H1 (cell line): ENCODE measurements at regions not wholly inside any gene's neighbourhood (a gene's known extent, or its start where the extent isn't known, plus 50 kb on each side); places are given as distances from the start of the nearest gene placed in this dataset.

Experiments
- CTCF ChIA-PET: fragments of 300-600 bp; sonication (Branson Sonifier 250); formaldehyde crosslinking; loops from one replicate; lab custom pipeline; 2021; ENCODE audit not compliant: partially characterized antibody; lab: Charles Lee
- POLR2A ChIA-PET: fragments of 300-600 bp; sonication (Branson Sonifier 250); formaldehyde crosslinking; loops from one replicate; lab custom pipeline; 2021; ENCODE audit warnings: inconsistent platforms; ENCODE audit not compliant: partially characterized antibody; lab: Charles Lee
- DNase-seq, 2 experiments: peaks; one replicate each; pipeline versions ENCODE4 v3.0.0 to v3.0.0-alpha.2; 2010 to 2022; ENCODE audit warnings: low spot score in 2 of 2, low read depth in 1 of 2, mixed read lengths in 1 of 2
- FAIRE-seq: peaks from 2 replicates; lab custom pipeline; 2011; peaks lifted over from hg19 to GRCh38; lab: Jason Lieb, UNC
- H2AFZ ChIP-seq: 2 replicates; pipeline ENCODE4 v1.8.1; 2012; ENCODE audit warnings: low read length, inconsistent platforms
- H2AK5ac ChIP-seq: 2 replicates; pipeline ENCODE4 v1.6.1; 2013; ENCODE audit warnings: low read depth, low read length
- H2BK120ac ChIP-seq: replicated peaks from 2 replicates; pipeline ENCODE3; 2013; ENCODE audit warnings: low read depth, low read length, inconsistent platforms
- H2BK12ac ChIP-seq: 2 replicates; pipeline ENCODE4 v1.6.1; 2013; ENCODE audit warnings: low read depth, low read length
- H2BK15ac ChIP-seq: 2 replicates; pipeline ENCODE4 v1.6.1; 2013; ENCODE audit warnings: low read length
- H2BK20ac ChIP-seq: 2 replicates; pipeline ENCODE4 v1.6.1; 2013; ENCODE audit warnings: low read length
- H2BK5ac ChIP-seq: 2 replicates; pipeline ENCODE4 v1.6.1; 2013; ENCODE audit warnings: low read depth, low read length
- H3K14ac ChIP-seq: 2 replicates; pipeline ENCODE4 v1.6.1; 2013; ENCODE audit warnings: inconsistent platforms; ENCODE audit not compliant: insufficient read length
- H3K18ac ChIP-seq: 2 replicates; pipeline ENCODE4 v1.6.1; 2013; ENCODE audit warnings: low read length; ENCODE audit errors: extremely low read depth
- H3K23ac ChIP-seq: 2 replicates; pipeline ENCODE4 v1.6.1; 2013; ENCODE audit warnings: inconsistent platforms; ENCODE audit not compliant: insufficient read length
- H3K23me2 ChIP-seq: 2 replicates; pipeline ENCODE4 v1.6.1; 2013; ENCODE audit warnings: low read depth, low read length
- H3K27ac ChIP-seq: 2 replicates; pipeline ENCODE4 v1.6.1; 2011; ENCODE audit warnings: low read depth, low read length, inconsistent platforms
- H3K27me3 ChIP-seq, 4 experiments: replicated peaks in 1 of 4; 1 replicate in 1 of 4; 2 replicates in 3 of 4; pipeline versions ENCODE4 v1.6.1 to v1.8.1; 2011 to 2013; ENCODE audit warnings: low read length in 3 of 4, mild to moderate bottlenecking in 3 of 4, inconsistent platforms in 2 of 4, mixed read lengths in 2 of 4, moderate library complexity in 1 of 4; ENCODE audit not compliant: control insufficient read depth in 3 of 4, insufficient read depth in 3 of 4; ENCODE audit errors: extremely low read depth in 1 of 4
- H3K36me3 ChIP-seq, 4 experiments: 2 replicates each; pipeline versions ENCODE4 v1.6.1 to v1.8.1; 2011 to 2013; ENCODE audit warnings: mild to moderate bottlenecking in 4 of 4, low read length in 3 of 4, moderate library complexity in 2 of 4, control low read depth in 1 of 4, inconsistent platforms in 1 of 4; ENCODE audit not compliant: insufficient read depth in 4 of 4, control insufficient read depth in 2 of 4
- H3K4ac ChIP-seq: replicated peaks from 2 replicates; pipeline ENCODE3; 2013; ENCODE audit warnings: low read length, low read depth, mixed read lengths, inconsistent platforms; ENCODE audit not compliant: insufficient read length
- H3K4me1 ChIP-seq, 4 experiments: replicated peaks in 1 of 4; 1 replicate in 1 of 4; 2 replicates in 3 of 4; pipeline versions ENCODE4 v1.6.1 to v1.8.1; 2011 to 2013; ENCODE audit warnings: low read length in 3 of 4, inconsistent platforms in 2 of 4, mixed read lengths in 1 of 4; ENCODE audit not compliant: insufficient read depth in 4 of 4, control insufficient read depth in 3 of 4
- H3K4me2 ChIP-seq, 2 experiments: 2 replicates each; pipeline versions ENCODE4 v1.6.1 to v1.8.1; 2011 to 2013; ENCODE audit warnings: low read depth in 2 of 2, low read length in 2 of 2, control low read depth in 1 of 2, inconsistent platforms in 1 of 2, mild to moderate bottlenecking in 1 of 2; ENCODE audit not compliant: insufficient read depth in 1 of 2
- H3K4me3 ChIP-seq, 4 experiments: fragments of 200-600, 300-600 bp in 1 of 4; sonication (generic), shearing (Covaris generic), sonication (Bioruptor Twin) in 1 of 4; 2 replicates each; pipeline versions ENCODE4 v1.5.1 to v1.8.1; 2011 to 2016; ENCODE audit warnings: low read length in 4 of 4, low read depth in 3 of 4, control low read depth in 2 of 4, inconsistent platforms in 2 of 4, mild to moderate bottlenecking in 2 of 4, mixed read lengths in 1 of 4, moderate library complexity in 1 of 4; ENCODE audit not compliant: insufficient read depth in 2 of 4; ENCODE audit errors: extremely low read depth in 1 of 4
- H3K56ac ChIP-seq: replicated peaks from 2 replicates; pipeline ENCODE3; 2013; ENCODE audit warnings: low read depth, mild to moderate bottlenecking, mixed read lengths, low read length, inconsistent platforms; ENCODE audit not compliant: insufficient read length
- H3K79me1 ChIP-seq: 2 replicates; pipeline ENCODE4 v1.6.1; 2013; ENCODE audit warnings: low read depth, low read length, control low read depth
- H3K79me2 ChIP-seq, 2 experiments: 2 replicates each; pipeline versions ENCODE4 v1.6.1 to v1.8.1; 2012 to 2013; ENCODE audit warnings: low read length in 2 of 2, mild to moderate bottlenecking in 2 of 2, inconsistent platforms in 1 of 2; ENCODE audit not compliant: insufficient read depth in 2 of 2, control insufficient read depth in 1 of 2
- H3K9ac ChIP-seq, 4 experiments: replicated peaks in 1 of 4; 1 replicate in 1 of 4; 2 replicates in 3 of 4; pipeline versions ENCODE4 v1.6.1 to v1.8.1; 2011 to 2013; ENCODE audit warnings: low read depth in 3 of 4, low read length in 3 of 4, control low read depth in 2 of 4, mild to moderate bottlenecking in 2 of 4, moderate library complexity in 2 of 4, inconsistent platforms in 1 of 4; ENCODE audit errors: extremely low read depth in 1 of 4
- H3K9me3 ChIP-seq, 2 experiments: 2 replicates each; pipeline versions ENCODE4 v1.6.1 to v1.8.1; 2012 to 2013; ENCODE audit warnings: mild to moderate bottlenecking in 2 of 2, moderate library complexity in 2 of 2, control low read depth in 1 of 2, inconsistent platforms in 1 of 2, low read depth in 1 of 2, low read length in 1 of 2, mixed read lengths in 1 of 2; ENCODE audit not compliant: insufficient read depth in 2 of 2
- H4K20me1 ChIP-seq, 2 experiments: replicated peaks in 1 of 2; 2 replicates each; pipeline versions ENCODE3 to v1.8.1; 2011 to 2013; ENCODE audit warnings: inconsistent platforms in 2 of 2, low read length in 2 of 2, mild to moderate bottlenecking in 1 of 2; ENCODE audit not compliant: insufficient read depth in 2 of 2, control insufficient read depth in 1 of 2
- H4K5ac ChIP-seq: 2 replicates; pipeline ENCODE4 v1.6.1; 2013; ENCODE audit warnings: low read length, low read depth, mixed read lengths, inconsistent platforms; ENCODE audit not compliant: insufficient read length
- H4K8ac ChIP-seq: 2 replicates; pipeline ENCODE4 v1.8.0; 2013; ENCODE audit warnings: mild to moderate bottlenecking, moderate library complexity, low read length, inconsistent platforms; ENCODE audit not compliant: insufficient read depth; ENCODE audit errors: extremely low read depth
- H4K91ac ChIP-seq: replicated peaks from 2 replicates; pipeline ENCODE3; 2013; ENCODE audit warnings: low read length, mixed read lengths, inconsistent platforms; ENCODE audit not compliant: insufficient read length
- ATF2 ChIP-seq: IDR thresholded peaks from 2 replicates; pipeline ENCODE4 v1.6.1; 2012; ENCODE audit warnings: low read length, inconsistent platforms
- BACH1 ChIP-seq: IDR thresholded peaks from 2 replicates; pipeline ENCODE4 v1.6.1; 2012; ENCODE audit warnings: low read length, improper control_type of control experiment
- CTCF ChIP-seq, 3 experiments: IDR thresholded peaks; 1 replicate in 2 of 3; 2 replicates in 1 of 3; pipeline versions ENCODE4 v1.5.1 to v1.6.1; 2011; ENCODE audit warnings: low read length in 3 of 3, mild to moderate bottlenecking in 3 of 3, inconsistent platforms in 2 of 3, low read depth in 1 of 3, moderate library complexity in 1 of 3; ENCODE audit not compliant: insufficient read depth in 1 of 3; ENCODE audit errors: control extremely low read depth in 1 of 3
- KDM1A ChIP-seq: fragments of 200-600, 300-600 bp; sonication (generic); IDR thresholded peaks from 2 replicates; pipeline ENCODE4 v1.7.1; 2016; ENCODE audit warnings: mild to moderate bottlenecking, low read length, borderline replicate concordance
- MAFK ChIP-seq: IDR thresholded peaks from 2 replicates; pipeline ENCODE4 v1.6.1; 2012; ENCODE audit warnings: low read depth, mild to moderate bottlenecking, improper control_type of control experiment, low read length
- TCF12 ChIP-seq: IDR thresholded peaks from 2 replicates; pipeline ENCODE4 v1.6.1; 2011; ENCODE audit warnings: low read depth, mild to moderate bottlenecking, low read length
- YY1 ChIP-seq: IDR thresholded peaks from 2 replicates; pipeline ENCODE4 v1.6.1; 2011; ENCODE audit warnings: low read depth, mild to moderate bottlenecking, low read length
- WGBS, 2 experiments: shearing (Covaris generic) in 1 of 2; methylation state at CpG; one replicate each; pipeline versions ENCODE4 v1.1.6 to v1.1.7; 2013 to 2015; ENCODE audit warnings: low lambda C conversion rate in 2 of 2, mixed read lengths in 2 of 2, inconsistent platforms in 1 of 2, low coverage in 1 of 2, missing lambda C conversion rate in 1 of 2; ENCODE audit not compliant: insufficient replicate concordance in 2 of 2, insufficient coverage in 1 of 2, insufficient read length in 1 of 2; ENCODE audit errors: extremely low coverage in 1 of 2, missing lambda C conversion rate in 1 of 2; 5-methylcytosine and 5-hydroxymethylcytosine counted together

GRCh38 chr5:167948251-167948650 lies 343.2 kb upstream of the WWC1 start:
- H2AK5ac ChIP-seq = no peak overlapping the region
- POLR2A ChIA-PET = no interaction called here
- H3K9me3 ChIP-seq = no peaks in the 10 kb centered on the region
- no peak overlapping the region for H3K27ac ChIP-seq
- H4K5ac ChIP-seq = no peak overlapping the region
- no peak overlapping the region for H2BK12ac ChIP-seq
- CTCF ChIA-PET = no interaction called here
- no peak overlapping the region for H3K18ac ChIP-seq
- no peaks in the 10 kb centered on the region for H3K36me3 ChIP-seq
- no peak overlapping the region for H4K8ac ChIP-seq
- no peak for DNase-seq
- FAIRE-seq = no peak
- no peak overlapping the region for H3K23ac ChIP-seq
- no peaks in the 10 kb centered on the region for H4K20me1 ChIP-seq
- H3K4me2 ChIP-seq = no peak overlapping the region
- H3K14ac ChIP-seq = no peak overlapping the region
- no peak overlapping the region for H3K4me3 ChIP-seq
- no peak overlapping the region for H3K56ac ChIP-seq
- H2BK5ac ChIP-seq = no peak overlapping the region
- TF ChIP-seq KDM1A (no peak), BACH1 (no peak), MAFK (no peak), CTCF (IDR thresholded peaks at IDR 0.05; ENCODE audit: control extremely low read depth in 1 of 3, insufficient read depth in 1 of 3, low read depth in 1 of 3, low read length in 3 of 3) (no peak), ATF2 (no peak), YY1 (no peak), TCF12 (no peak)
- TF ChIP-seq, all 59 proteins: peak for 0
- H3K4ac ChIP-seq = no peak overlapping the region
- H2BK20ac ChIP-seq = no peak overlapping the region
- no peaks in the 10 kb centered on the region for H3K79me1 ChIP-seq
- peaks cover 0 to 7% (median 4%) of the 10 kb centered on the region in 4 experiments; a peak in 6 of 7 replicates for H3K4me1 ChIP-seq
- H3K9ac ChIP-seq = no peak overlapping the region
- H2BK120ac ChIP-seq = no peak overlapping the region
- no peak overlapping the region for H4K91ac ChIP-seq
- H2AFZ ChIP-seq = no peak overlapping the region
- 87% methylated on average over 3 of the region's 3 CpGs; no CpG with 5 or more reads in 1 of the 2 experiments for WGBS, 2 experiments
- no peak overlapping the region for H2BK15ac ChIP-seq
- no peaks in the 10 kb centered on the region for H3K23me2 ChIP-seq
- no peaks in the 10 kb centered on the region for H3K27me3 ChIP-seq
- H3K79me2 ChIP-seq = no peaks in the 10 kb centered on the region
